CD4-positive, alpha-beta T cell treated with Interferon gamma for 1 hour (primary cell): ENCODE measurements at regions not wholly inside any gene's neighbourhood (a gene's known extent, or its start where the extent isn't known, plus 50 kb on each side); places are given as distances from the start of the nearest gene placed in this dataset.

Experiments used
- DNase-seq: peaks from one replicate; pipeline ENCODE4 v3.0.0-alpha.2; 2020

GRCh38 chr9:87122947-87123685, 175.8 kb upstream of the GAS1 start:
- no peak for DNase-seq

GRCh38 chr9:87123830-87124229, 176.5 kb upstream of the GAS1 start:
- DNase-seq = no peak

- DNase-seq = no peak
Observed at GRCh38 chr9:87125819-87126218, 178.5 kb upstream of the GAS1 start.

GRCh38 chr9:87127543-87127942, 180.2 kb upstream of the GAS1 start:
- no peak for DNase-seq

- DNase-seq = no peak
Observed at GRCh38 chr9:87127978-87128614, 180.8 kb upstream of the GAS1 start.

- no peak for DNase-seq
Observed at GRCh38 chr9:87128844-87129493, 181.7 kb upstream of the GAS1 start.

GRCh38 chr9:87135074-87135473, 187.8 kb upstream of the GAS1 start:
- DNase-seq = no peak

GRCh38 chr9:87137718-87138117, 190.4 kb upstream of the GAS1 start:
- DNase-seq = no peak

GRCh38 chr9:87138128-87139040, 191.1 kb upstream of the GAS1 start:
- no peak for DNase-seq

- no peak for DNase-seq
Observed at GRCh38 chr9:87139099-87139730, 191.9 kb upstream of the GAS1 start.

GRCh38 chr9:87140142-87140541, 192.8 kb upstream of the GAS1 start:
- no peak for DNase-seq

- DNase-seq = no peak
Observed at GRCh38 chr9:87140605-87141109, 193.4 kb upstream of the GAS1 start.

GRCh38 chr9:87141124-87141523, 193.8 kb upstream of the GAS1 start:
- DNase-seq = no peak

- DNase-seq = no peak
Observed at GRCh38 chr9:87146933-87147332, 199.6 kb upstream of the GAS1 start.

GRCh38 chr9:87147839-87148238, 200.5 kb upstream of the GAS1 start:
- DNase-seq = no peak

- no peak for DNase-seq
Observed at GRCh38 chr9:87148331-87149104, 201.2 kb upstream of the GAS1 start.

- DNase-seq = no peak
Observed at GRCh38 chr9:87149799-87150198, 202.5 kb upstream of the GAS1 start.

GRCh38 chr9:87152256-87152655, 204.9 kb upstream of the GAS1 start:
- no peak for DNase-seq

- DNase-seq = no peak
Observed at GRCh38 chr9:87156247-87156646, 208.9 kb upstream of the GAS1 start.

GRCh38 chr9:87157366-87158031, 210.2 kb upstream of the GAS1 start:
- no peak for DNase-seq

GRCh38 chr9:87158765-87159164, 211.5 kb upstream of the GAS1 start:
- DNase-seq = no peak
